H9 (cell line): ENCODE measurements at regions not wholly inside any gene's neighbourhood (a gene's known extent, or its start where the extent isn't known, plus 50 kb on each side); places are given as distances from the start of the nearest gene placed in this dataset.

Experiments
- DNase-seq: peaks from one replicate; pipeline ENCODE4 v3.0.0-alpha.2; 2017
- H2AFZ ChIP-seq: one replicate; pipeline ENCODE4 v1.6.1; 2013; ENCODE audit warnings: mild to moderate bottlenecking, low read length, control low read depth, moderate library complexity
- H2AK5ac ChIP-seq: 2 replicates; pipeline ENCODE4 v1.6.1; 2013; ENCODE audit warnings: low read length, control low read depth, mixed read lengths; ENCODE audit not compliant: insufficient read length
- H2BK120ac ChIP-seq: one replicate; pipeline ENCODE4 v1.6.1; 2013; ENCODE audit warnings: low read depth, mild to moderate bottlenecking, low read length, control low read depth, inconsistent platforms; ENCODE audit not compliant: poor library complexity, severe bottlenecking
- H2BK12ac ChIP-seq: 2 replicates; pipeline ENCODE4 v1.6.1; 2013; ENCODE audit warnings: low read length, control low read depth, mixed read lengths, low read depth; ENCODE audit not compliant: insufficient read length
- H2BK15ac ChIP-seq: 2 replicates; pipeline ENCODE4 v1.6.1; 2013; ENCODE audit warnings: low read depth, low read length, control low read depth
- H2BK20ac ChIP-seq: one replicate; pipeline ENCODE4 v1.6.1; 2013; ENCODE audit warnings: low read depth, mild to moderate bottlenecking, low read length, control low read depth, inconsistent platforms; ENCODE audit not compliant: poor library complexity, severe bottlenecking
- H2BK5ac ChIP-seq: 2 replicates; pipeline ENCODE4 v1.6.1; 2013; ENCODE audit warnings: low read length, control low read depth, mixed read lengths; ENCODE audit not compliant: insufficient read length
- H3K14ac ChIP-seq: 2 replicates; pipeline ENCODE4 v1.6.1; 2013; ENCODE audit warnings: low read length, control low read depth; ENCODE audit not compliant: insufficient read depth
- H3K18ac ChIP-seq: 2 replicates; pipeline ENCODE4 v1.6.1; 2013; ENCODE audit warnings: low read depth, mild to moderate bottlenecking, mixed read lengths, low read length, control low read depth; ENCODE audit not compliant: insufficient read length
- H3K23ac ChIP-seq: 2 replicates; pipeline ENCODE4 v1.6.1; 2013; ENCODE audit warnings: low read length, control low read depth, mixed read lengths, low read depth; ENCODE audit not compliant: insufficient read length
- H3K23me2 ChIP-seq: 2 replicates; pipeline ENCODE4 v1.6.1; 2013; ENCODE audit warnings: low read depth, mild to moderate bottlenecking, mixed read lengths, low read length, control low read depth; ENCODE audit not compliant: insufficient read length, poor library complexity, severe bottlenecking
- H3K27ac ChIP-seq: 2 replicates; pipeline ENCODE4 v1.5.1; 2013; ENCODE audit warnings: low read length, control low read depth, mixed read lengths, low read depth; ENCODE audit not compliant: insufficient read length
- H3K27me3 ChIP-seq: 2 replicates; pipeline ENCODE4 v1.6.1; 2013; ENCODE audit warnings: low read length, control low read depth, inconsistent platforms; ENCODE audit not compliant: insufficient read depth
- H3K4ac ChIP-seq: 2 replicates; pipeline ENCODE4 v1.6.1; 2013; ENCODE audit warnings: low read depth, mild to moderate bottlenecking, control low read depth, inconsistent platforms, low read length, moderate library complexity
- H3K4me1 ChIP-seq: 2 replicates; pipeline ENCODE4 v1.6.1; 2013; ENCODE audit warnings: low read length, control low read depth, inconsistent platforms; ENCODE audit not compliant: insufficient read depth
- H3K4me2 ChIP-seq: 2 replicates; pipeline ENCODE4 v1.6.1; 2013; ENCODE audit warnings: low read length, control low read depth, mixed read lengths; ENCODE audit not compliant: insufficient read length, insufficient read depth
- H3K56ac ChIP-seq: 2 replicates; pipeline ENCODE4 v1.6.1; 2013; ENCODE audit warnings: low read depth, mild to moderate bottlenecking, mixed read lengths, low read length, control low read depth; ENCODE audit not compliant: insufficient read length
- H3K79me1 ChIP-seq: 2 replicates; pipeline ENCODE4 v1.6.1; 2013; ENCODE audit warnings: low read depth, mild to moderate bottlenecking, moderate library complexity, low read length, control low read depth, inconsistent platforms; ENCODE audit not compliant: insufficient read depth, poor library complexity, severe bottlenecking
- H3K79me2 ChIP-seq: 2 replicates; pipeline ENCODE4 v1.6.1; 2013; ENCODE audit warnings: low read length, control low read depth, inconsistent platforms; ENCODE audit not compliant: insufficient read depth
- H3K9ac ChIP-seq: 2 replicates; pipeline ENCODE4 v1.6.1; 2013; ENCODE audit warnings: low read length, control low read depth, mixed read lengths; ENCODE audit not compliant: insufficient read length; ENCODE audit errors: extremely low read depth
- H3K9me3 ChIP-seq: one replicate; pipeline ENCODE4 v1.6.1; 2013; ENCODE audit warnings: low read depth, low read length, inconsistent platforms; ENCODE audit not compliant: control insufficient read depth
- H3T11ph ChIP-seq: one replicate; pipeline ENCODE4 v1.6.1; 2013; ENCODE audit warnings: mild to moderate bottlenecking, low read length, control low read depth, inconsistent platforms
- H4K20me1 ChIP-seq: one replicate; pipeline ENCODE4 v1.6.1; 2013; ENCODE audit not compliant: control insufficient read depth, insufficient read length, insufficient read depth
- H4K5ac ChIP-seq: 2 replicates; pipeline ENCODE4 v1.6.1; 2013; ENCODE audit warnings: low read depth, mild to moderate bottlenecking, mixed read lengths, low read length, control low read depth; ENCODE audit not compliant: insufficient read length
- H4K8ac ChIP-seq: replicated peaks from 2 replicates; pipeline ENCODE4 v1.6.1; 2013; ENCODE audit warnings: low read length, control low read depth, mixed read lengths, low read depth; ENCODE audit not compliant: insufficient read length
- H4K91ac ChIP-seq: 2 replicates; pipeline ENCODE4 v1.6.1; 2013; ENCODE audit warnings: low read depth, mild to moderate bottlenecking, moderate library complexity, mixed read lengths, low read length, control low read depth; ENCODE audit not compliant: insufficient read length
- H3K27ac Mint-ChIP-seq, 3 experiments: 2 replicates in 2 of 3; 3 replicates in 1 of 3; pipeline ENCODE4 v1.8.0; 2020 to 2021; ENCODE audit warnings: mixed read lengths in 3 of 3, mild to moderate bottlenecking in 1 of 3, moderate library complexity in 1 of 3
- H3K27me3 Mint-ChIP-seq: 2 replicates; pipeline ENCODE4 v1.8.0; 2021; ENCODE audit warnings: low read depth, mild to moderate bottlenecking, moderate library complexity, mixed read lengths
- H3K36me3 Mint-ChIP-seq, 3 experiments: 2 replicates in 2 of 3; 3 replicates in 1 of 3; pipeline ENCODE4 v1.8.0; 2020 to 2021; ENCODE audit warnings: low read depth in 3 of 3, mixed read lengths in 3 of 3; ENCODE audit not compliant: insufficient read depth in 1 of 3
- H3K4me1 Mint-ChIP-seq, 2 experiments: 2 replicates each; pipeline ENCODE4 v1.8.0; 2020; ENCODE audit warnings: mixed read lengths in 2 of 2
- H3K4me3 Mint-ChIP-seq, 2 experiments: 2 replicates in 1 of 2; 3 replicates in 1 of 2; pipeline ENCODE4 v1.8.0; 2020 to 2021; ENCODE audit warnings: mild to moderate bottlenecking in 2 of 2, mixed read lengths in 2 of 2, moderate library complexity in 1 of 2
- H3K9me3 Mint-ChIP-seq, 2 experiments: 2 replicates in 1 of 2; 3 replicates in 1 of 2; pipeline ENCODE4 v1.8.0; 2020; ENCODE audit warnings: mild to moderate bottlenecking in 2 of 2, mixed read lengths in 2 of 2, moderate library complexity in 1 of 2
- CTCF ChIP-seq: fragments of 200-600 bp; sonication (generic); conservative IDR thresholded peaks from 3 replicates; pipeline ENCODE4 v1.8.0; 2021; ENCODE audit warnings: antibody characterized with exemption, mild to moderate bottlenecking
- WGBS: extraction: QIAGEN DNeasy Blood & Tissue Kit; methylation state at CpG from one replicate; pipeline ENCODE4 v1.1.7; 2013; ENCODE audit warnings: missing lambda C conversion rate, low lambda C conversion rate, mixed read lengths; ENCODE audit not compliant: insufficient read length; ENCODE audit errors: extremely low coverage; 5-methylcytosine and 5-hydroxymethylcytosine counted together

GRCh38 chr2:106577255-106577651 lies 90.1 kb downstream of the CD8B2 start:
- peaks cover 13 to 20% of the 10 kb centered on the region in 2 experiments for H3K4me1 Mint-ChIP-seq
- no peaks in the 10 kb centered on the region for H3K9me3 Mint-ChIP-seq
- Histone ChIP-seq H2AK5ac (no peak overlapping the region), H2BK12ac (no peak overlapping the region), H3K79me1 (no peaks in the 10 kb centered on the region), H2BK20ac (no peak overlapping the region), H4K5ac (no peak overlapping the region), H2BK5ac (no peak overlapping the region), H2AFZ (no peak overlapping the region), H3K14ac (no peak overlapping the region), H3K4me2 (no peak overlapping the region), H4K20me1 (no peaks in the 10 kb centered on the region), H2BK15ac (no peak overlapping the region), H3K4me1 (no peaks in the 10 kb centered on the region), H3K18ac (no peak overlapping the region), H3K56ac (no peak overlapping the region), H3K27ac (no peak overlapping the region), H3K9me3 (no peaks in the 10 kb centered on the region), H3K79me2 (no peaks in the 10 kb centered on the region), H3K4ac (no peak overlapping the region), H4K8ac (no peak overlapping the region), H3K9ac (no peak overlapping the region), H3K27me3 (no peaks in the 10 kb centered on the region; the same call in 1 of the 2 replicates), H3K23me2 (peaks cover 2% of the 10 kb centered on the region), H2BK120ac (no peak overlapping the region), H3T11ph (no peak overlapping the region), H4K91ac (no peak overlapping the region), H3K23ac (no peak overlapping the region)
- no peak for TF ChIP-seq CTCF
- no peak for DNase-seq
- H3K4me3 Mint-ChIP-seq = no peak overlapping the region
- no peaks in the 10 kb centered on the region for H3K36me3 Mint-ChIP-seq
- H3K27ac Mint-ChIP-seq = no peak overlapping the region
- no CpG with 5 or more reads among the region's 5 CpGs for WGBS
- H3K27me3 Mint-ChIP-seq = peaks cover 35% of the 10 kb centered on the region
